Testis (tissue), 2 donors: ENCODE measurements at regions not wholly inside any gene's neighbourhood (a gene's known extent, or its start where the extent isn't known, plus 50 kb on each side); places are given as distances from the start of the nearest gene placed in this dataset.

Source experiments
- POLR2A ChIP-seq: fragments of 450-650 bp; IDR thresholded peaks from one replicate; pipeline ENCODE4 v1.6.1; 2017; ENCODE audit warnings: antibody characterized with exemption, mild to moderate bottlenecking, moderate library complexity
- TF ChIP-seq, protein P1 (sequence below), 3 experiments: fragments of 450-650 bp in 2 of 3; fragments of 200-600 bp in 1 of 3; sonication (generic) in 1 of 3; IDR thresholded peaks; one replicate each; pipeline ENCODE4 v1.5.1; 2016 to 2019; ENCODE audit warnings: antibody characterized with exemption in 3 of 3, mild to moderate bottlenecking in 2 of 3, moderate library complexity in 1 of 3

DNA sequence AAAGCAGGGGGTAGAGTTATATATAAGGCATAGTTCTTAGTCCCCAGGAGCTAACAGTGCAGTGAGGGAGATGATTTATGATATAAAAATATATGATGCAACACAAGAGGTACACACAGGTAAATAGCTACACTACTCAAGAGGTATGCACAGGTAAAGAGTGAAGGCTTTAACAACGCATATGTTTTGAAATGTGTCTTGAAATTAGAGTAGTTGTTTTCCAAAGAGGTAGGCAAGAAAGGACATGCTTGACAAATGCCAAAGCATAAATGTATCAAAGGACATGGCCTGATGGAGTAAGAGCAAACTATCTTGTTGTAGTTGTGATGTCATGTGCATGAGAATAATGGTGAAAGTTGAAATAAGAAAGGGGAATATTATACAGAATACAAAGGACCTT lies 104.3 kb upstream of the C11orf87 start:
- TF ChIP-seq, protein P1, sequence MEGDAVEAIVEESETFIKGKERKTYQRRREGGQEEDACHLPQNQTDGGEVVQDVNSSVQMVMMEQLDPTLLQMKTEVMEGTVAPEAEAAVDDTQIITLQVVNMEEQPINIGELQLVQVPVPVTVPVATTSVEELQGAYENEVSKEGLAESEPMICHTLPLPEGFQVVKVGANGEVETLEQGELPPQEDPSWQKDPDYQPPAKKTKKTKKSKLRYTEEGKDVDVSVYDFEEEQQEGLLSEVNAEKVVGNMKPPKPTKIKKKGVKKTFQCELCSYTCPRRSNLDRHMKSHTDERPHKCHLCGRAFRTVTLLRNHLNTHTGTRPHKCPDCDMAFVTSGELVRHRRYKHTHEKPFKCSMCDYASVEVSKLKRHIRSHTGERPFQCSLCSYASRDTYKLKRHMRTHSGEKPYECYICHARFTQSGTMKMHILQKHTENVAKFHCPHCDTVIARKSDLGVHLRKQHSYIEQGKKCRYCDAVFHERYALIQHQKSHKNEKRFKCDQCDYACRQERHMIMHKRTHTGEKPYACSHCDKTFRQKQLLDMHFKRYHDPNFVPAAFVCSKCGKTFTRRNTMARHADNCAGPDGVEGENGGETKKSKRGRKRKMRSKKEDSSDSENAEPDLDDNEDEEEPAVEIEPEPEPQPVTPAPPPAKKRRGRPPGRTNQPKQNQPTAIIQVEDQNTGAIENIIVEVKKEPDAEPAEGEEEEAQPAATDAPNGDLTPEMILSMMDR (IDR thresholded peaks at IDR 0.05) = no peak
- TF ChIP-seq POLR2A = no peak
